Tibial artery (tissue), 4 donors: ENCODE measurements at regions not wholly inside any gene's neighbourhood (a gene's known extent, or its start where the extent isn't known, plus 50 kb on each side); places are given as distances from the start of the nearest gene placed in this dataset.

Source experiments
- DNase-seq, 2 donors: peaks; one replicate each; pipeline ENCODE4 v3.0.0-alpha.2; 2019
- H3K27ac ChIP-seq, 2 donors: fragments of 200-600 bp; sonication (generic) in 1 of 2; 1 replicate in 1 of 2; 2 replicates in 1 of 2; pipeline ENCODE4 v1.5.1; 2018 to 2019; ENCODE audit warnings: mild to moderate bottlenecking in 1 of 2
- H3K27me3 ChIP-seq, 2 donors: fragments of 200-600 bp; sonication (generic) in 1 of 2; one replicate each; pipeline versions ENCODE4 v1.5.1 to v1.6.0; 2016 to 2019
- H3K36me3 ChIP-seq, 3 donors: fragments of 200-600 bp; sonication (generic) in 2 of 3; one replicate each; pipeline ENCODE4 v1.5.1; 2016 to 2019; ENCODE audit warnings: mild to moderate bottlenecking in 2 of 3
- H3K4me1 ChIP-seq, 4 donors: fragments of 200-600 bp; sonication (generic) in 2 of 4; 1 replicate in 3 of 4; 2 replicates in 1 of 4; pipeline ENCODE4 v1.5.1; 2016 to 2019
- H3K4me3 ChIP-seq, 2 donors: fragments of 200-600 bp; sonication (generic) in 1 of 2; 1 replicate in 1 of 2; 2 replicates in 1 of 2; pipeline ENCODE4 v1.5.1; 2018 to 2019; ENCODE audit warnings: mild to moderate bottlenecking in 2 of 2
- H3K9me3 ChIP-seq, 3 donors: fragments of 200-600 bp; sonication (generic) in 1 of 3; one replicate each; pipeline ENCODE4 v1.5.1; 2016 to 2019
- CTCF ChIP-seq, 2 experiments: fragments of 200-600 bp in 1 of 2; fragments of 450-650 bp in 1 of 2; IDR thresholded peaks; one replicate each; pipeline ENCODE4 v1.5.1; 2017 to 2019; ENCODE audit warnings: antibody characterized with exemption in 2 of 2, mild to moderate bottlenecking in 1 of 2, moderate library complexity in 1 of 2
- intact Hi-C: fragments of 100-400 bp; cut with DNase I; formaldehyde crosslinking; loops from one replicate; pipeline ENCODE4 v1.15.0; 2023; ENCODE audit warnings: low total_unique reads

GRCh38 chr10:111209692-111210091 is 132.9 kb downstream of the ADRA2A start:
- no peak for TF ChIP-seq CTCF (IDR thresholded peaks at IDR 0.05)
- no peak overlapping the region for H3K27ac ChIP-seq
- intact Hi-C loops = no loop called here
- H3K36me3 ChIP-seq = no peaks in the 10 kb centered on the region
- no peak overlapping the region for H3K4me3 ChIP-seq
- no peaks in the 10 kb centered on the region for H3K4me1 ChIP-seq
- DNase-seq = no peak
- H3K9me3 ChIP-seq = no peaks in the 10 kb centered on the region
- no peaks in the 10 kb centered on the region for H3K27me3 ChIP-seq

- no peak for DNase-seq
- no peaks in the 10 kb centered on the region for H3K27me3 ChIP-seq
- H3K27ac ChIP-seq = no peak overlapping the region
- H3K4me1 ChIP-seq = no peaks in the 10 kb centered on the region
- no peaks in the 10 kb centered on the region for H3K9me3 ChIP-seq
- H3K4me3 ChIP-seq = no peak overlapping the region
- intact Hi-C loops = no loop called here
- no peaks in the 10 kb centered on the region for H3K36me3 ChIP-seq
- TF ChIP-seq CTCF (IDR thresholded peaks at IDR 0.05) = no peak
Measured at GRCh38 chr10:111211241-111211640, 134.4 kb downstream of the ADRA2A start.

- Histone ChIP-seq H3K4me1 (no peaks in the 10 kb centered on the region), H3K27me3 (no peaks in the 10 kb centered on the region), H3K27ac (no peak overlapping the region), H3K9me3 (no peaks in the 10 kb centered on the region), H3K4me3 (no peak overlapping the region), H3K36me3 (no peaks in the 10 kb centered on the region)
- no peak for TF ChIP-seq CTCF (IDR thresholded peaks at IDR 0.05)
- intact Hi-C loops = no loop called here
- DNase-seq = no peak
Measured at GRCh38 chr10:111211706-111212105, 134.9 kb downstream of the ADRA2A start.

- no peaks in the 10 kb centered on the region for H3K9me3 ChIP-seq
- no peak overlapping the region for H3K27ac ChIP-seq
- H3K4me1 ChIP-seq = no peaks in the 10 kb centered on the region
- peaks cover 0 to 4% of the 10 kb centered on the region in 2 donors for H3K27me3 ChIP-seq
- DNase-seq = no peak
- no peak overlapping the region for H3K4me3 ChIP-seq
- TF ChIP-seq CTCF (IDR thresholded peaks at IDR 0.05) = no peak
- intact Hi-C loops = no loop called here
- no peaks in the 10 kb centered on the region for H3K36me3 ChIP-seq
Measured at GRCh38 chr10:111221682-111222480, 145.1 kb downstream of the ADRA2A start.

GRCh38 chr10:111222961-111223360 is 146.1 kb downstream of the ADRA2A start:
- Histone ChIP-seq H3K27ac (no peak overlapping the region), H3K9me3 (no peaks in the 10 kb centered on the region), H3K4me3 (no peak overlapping the region), H3K27me3 (peaks cover 0 to 4% of the 10 kb centered on the region in 2 donors), H3K36me3 (no peaks in the 10 kb centered on the region), H3K4me1 (no peaks in the 10 kb centered on the region)
- TF ChIP-seq CTCF (IDR thresholded peaks at IDR 0.05) = no peak
- intact Hi-C loops = no loop called here
- DNase-seq = no peak
